Vagina (tissue), 2 donors: ENCODE measurements at regions not wholly inside any gene's neighbourhood (a gene's known extent, or its start where the extent isn't known, plus 50 kb on each side); places are given as distances from the start of the nearest gene placed in this dataset.

ENCODE experiments used
- CTCF ChIP-seq, 3 experiments: fragments of 450-650 bp in 2 of 3; fragments of 200-600 bp in 1 of 3; sonication (generic) in 1 of 3; IDR thresholded peaks; one replicate each; pipeline ENCODE4 v1.5.1; 2017 to 2019; ENCODE audit warnings: antibody characterized with exemption in 3 of 3, mild to moderate bottlenecking in 2 of 3, moderate library complexity in 2 of 3
- POLR2A ChIP-seq, 2 donors: fragments of 450-650 bp; IDR thresholded peaks; one replicate each; pipeline ENCODE4 v1.6.1; 2017; ENCODE audit warnings: antibody characterized with exemption in 2 of 2, mild to moderate bottlenecking in 2 of 2, moderate library complexity in 2 of 2

- TF ChIP-seq CTCF (IDR thresholded peaks at IDR 0.05) (no peak), POLR2A (IDR thresholded peaks at IDR 0.05) (no peak)
Observed at GRCh38 chr15:95679847-95680582, 650.5 kb upstream of the NR2F2 start.
